ENCODE measurements at regions not wholly inside any gene's neighbourhood (a gene's known extent, or its start where the extent isn't known, plus 50 kb on each side); places are given as distances from the start of the nearest gene placed in this dataset.
"Not testable (repeated sequence)": the region's sequence is repeated elsewhere in the genome, so short reads cannot be mapped to it uniquely, and the experiment has no call there.

- TF ChIP-seq CTCF (conservative IDR thresholded peaks at IDR 0.05; ENCODE audit: low read depth, low read length) = no peak
- no peak overlapping the region for H3K4me3 ChIP-seq (ENCODE audit: low read depth, low read length)
- no peak for DNase-seq (ENCODE audit: low read depth)
These were observed 198.7 kb upstream of the LHX8 start for GRCh38 chr1:74935446-74935845.

DNA sequence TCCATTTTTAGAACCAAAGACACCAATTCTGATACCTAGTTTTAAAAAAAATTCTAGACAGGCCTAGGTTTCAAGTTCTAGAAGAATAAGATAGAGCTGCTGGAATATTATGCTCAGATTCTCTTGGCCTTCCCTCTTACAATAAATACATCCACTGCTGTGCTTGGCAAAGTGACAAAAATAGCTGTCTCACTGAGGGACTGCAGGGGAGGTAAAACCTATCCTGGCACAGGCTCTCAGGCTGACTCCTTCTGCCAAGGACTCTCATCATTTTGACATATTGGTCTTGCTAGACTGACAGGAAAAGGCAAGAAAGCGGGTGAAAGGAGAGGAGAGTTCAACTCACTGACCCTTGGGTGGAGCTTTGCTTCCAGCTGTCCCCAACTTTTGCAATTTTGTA, 197.0 kb upstream of the LHX8 start:
- DNase-seq (ENCODE audit: low read depth) = no peak
- no peak overlapping the region for H3K4me3 ChIP-seq (ENCODE audit: low read depth, low read length)
- no peak for TF ChIP-seq CTCF (conservative IDR thresholded peaks at IDR 0.05; ENCODE audit: low read depth, low read length)

DNA sequence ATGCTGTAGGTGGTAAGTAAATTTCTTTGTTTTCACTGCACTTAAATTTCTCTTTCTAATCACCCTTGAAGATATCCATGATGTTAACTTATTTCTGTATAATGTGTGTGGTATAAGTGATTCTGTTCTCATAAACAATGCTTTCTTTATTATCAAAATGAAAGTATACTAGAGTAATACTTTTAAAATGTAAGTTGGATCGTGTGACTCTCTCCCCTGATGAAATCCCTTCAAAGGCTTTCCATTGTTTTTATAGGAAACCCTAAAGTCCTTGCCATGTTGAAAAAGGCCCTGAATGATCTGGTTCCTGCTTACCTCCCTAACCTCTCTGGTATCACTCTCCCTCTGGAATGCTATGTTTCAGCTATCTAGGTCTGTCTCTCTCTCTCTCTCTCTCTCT, 191.1 kb upstream of the LHX8 start:
- no peak overlapping the region for H3K4me3 ChIP-seq (ENCODE audit: low read depth, low read length)

GRCh38 chr1:74946388-74946787, 187.8 kb upstream of the LHX8 start:
- TF ChIP-seq CTCF (conservative IDR thresholded peaks at IDR 0.05; ENCODE audit: low read depth, low read length) = no peak
- no peak overlapping the region for H3K4me3 ChIP-seq (ENCODE audit: low read depth, low read length)
- no peak for DNase-seq (ENCODE audit: low read depth)

More for the DNA sequence above, 191.1 kb upstream of the LHX8 start:
- no peak for DNase-seq (ENCODE audit: low read depth)
- no peak for TF ChIP-seq CTCF (conservative IDR thresholded peaks at IDR 0.05; ENCODE audit: low read depth, low read length)

DNA sequence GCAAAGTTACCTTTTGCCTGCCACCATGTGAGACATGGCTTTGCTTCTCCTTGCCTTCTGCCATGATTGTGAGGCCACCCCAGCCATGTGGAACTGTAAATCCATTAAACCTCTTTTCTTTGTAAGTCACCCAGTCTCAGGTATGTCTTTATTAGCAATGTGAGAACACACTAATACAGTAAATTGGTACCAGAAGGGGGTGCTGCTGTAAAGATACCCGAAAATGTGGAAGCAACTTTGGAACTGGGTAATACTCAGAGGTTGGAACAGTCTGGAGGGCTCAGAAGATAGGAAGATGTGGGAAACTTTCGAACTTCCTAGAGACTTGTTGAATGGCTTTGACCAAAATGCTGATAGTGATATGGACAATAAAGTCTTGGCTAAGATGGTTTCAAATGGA, 184.8 kb upstream of the LHX8 start:
- H3K4me3 ChIP-seq (ENCODE audit: low read depth, low read length) = not testable (repeated sequence)

DNA sequence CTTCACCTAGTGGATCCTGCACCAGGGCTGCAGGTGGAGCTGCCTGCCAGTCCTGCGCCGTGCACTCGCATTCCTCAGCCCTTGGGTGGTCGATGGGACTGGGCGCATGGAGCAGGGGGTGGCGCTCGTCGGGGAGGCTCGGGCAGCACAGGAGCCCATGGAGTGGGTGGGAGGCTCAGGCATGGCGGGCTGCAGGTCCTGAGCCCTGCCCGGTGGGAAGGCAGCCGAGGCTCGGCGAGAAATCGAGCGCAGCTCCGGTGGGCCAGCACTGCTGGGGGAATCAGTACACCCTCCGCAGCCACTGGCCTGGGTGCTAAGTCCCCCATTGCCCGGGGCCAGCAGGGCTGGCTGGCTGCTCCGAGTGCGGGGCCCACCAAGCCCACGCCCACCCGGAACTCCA, 182.2 kb upstream of the LHX8 start:
- not testable (repeated sequence) for DNase-seq (ENCODE audit: low read depth); H3K4me3 ChIP-seq (ENCODE audit: low read depth, low read length)

More for the DNA sequence above, 184.8 kb upstream of the LHX8 start:
- DNase-seq (ENCODE audit: low read depth) = not testable (repeated sequence)

DNA sequence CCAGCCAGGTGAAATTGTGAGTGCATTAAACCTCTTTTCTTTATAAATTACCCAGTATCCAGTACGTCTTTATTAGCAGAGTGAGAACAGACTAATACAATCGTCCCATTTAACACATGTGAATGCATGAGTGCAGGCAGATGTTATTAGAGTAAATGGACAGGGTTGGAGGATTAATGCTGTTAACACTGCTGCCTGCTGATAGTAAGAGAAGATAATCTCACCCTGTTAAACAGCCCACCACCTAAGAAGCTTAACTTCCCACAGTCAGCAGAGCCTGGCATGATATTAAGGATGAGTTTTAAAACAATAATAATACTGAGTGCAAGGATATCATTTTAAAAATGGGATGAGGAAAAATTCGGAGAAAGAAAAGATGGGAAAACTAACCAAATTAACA, 181.4 kb upstream of the LHX8 start:
- no peak for DNase-seq (ENCODE audit: low read depth)
- TF ChIP-seq CTCF (conservative IDR thresholded peaks at IDR 0.05; ENCODE audit: low read depth, low read length) = no peak
- H3K4me3 ChIP-seq (ENCODE audit: low read depth, low read length) = no peak overlapping the region

GRCh38 chr1:74953622-74954021, 180.6 kb upstream of the LHX8 start:
- TF ChIP-seq CTCF (conservative IDR thresholded peaks at IDR 0.05; ENCODE audit: low read depth, low read length) = no peak
- DNase-seq (ENCODE audit: low read depth) = no peak
- no peak overlapping the region for H3K4me3 ChIP-seq (ENCODE audit: low read depth, low read length)
